Endothelial cell of umbilical vein (primary cell): ENCODE measurements at regions not wholly inside any gene's neighbourhood (a gene's known extent, or its start where the extent isn't known, plus 50 kb on each side); places are given as distances from the start of the nearest gene placed in this dataset.

Experiments used
- MYC ChIP-seq: IDR thresholded peaks from one replicate; pipeline ENCODE4 v1.6.1; 2011; ENCODE audit warnings: mild to moderate bottlenecking, low read depth, low read length
- POLR2AphosphoS5 ChIP-seq: IDR thresholded peaks from 2 replicates; pipeline ENCODE4 v1.6.1; 2012; ENCODE audit warnings: low read depth, mild to moderate bottlenecking, control low read depth, low read length, moderate library complexity; ENCODE audit not compliant: insufficient read depth

DNA sequence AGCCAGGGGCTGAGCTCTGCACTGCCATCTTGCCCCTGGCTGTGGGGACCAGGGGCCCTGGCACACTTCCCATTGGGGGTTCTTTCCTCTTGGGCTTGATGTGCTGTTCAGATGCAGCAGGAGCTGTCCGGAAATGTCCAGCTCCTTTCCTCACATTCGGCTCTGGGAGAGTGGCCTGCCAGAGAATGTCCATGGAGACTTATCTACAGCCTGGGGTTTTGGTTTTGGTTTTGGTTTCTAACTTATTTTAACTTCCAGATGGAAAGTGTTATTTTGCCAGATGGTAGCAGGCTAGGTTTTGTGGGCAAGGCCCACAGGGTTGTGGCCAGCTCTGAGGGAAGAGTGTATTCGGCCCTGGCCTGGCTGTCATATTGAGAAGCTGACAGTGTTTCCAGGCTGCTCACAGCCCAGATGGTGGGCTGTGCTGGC is 177.3 kb downstream of the ANKRD30B start:
- TF ChIP-seq POLR2AphosphoS5: no peak
- TF ChIP-seq MYC: no peak
